ENCODE measurements at regions not wholly inside any gene's neighbourhood (a gene's known extent, or its start where the extent isn't known, plus 50 kb on each side); places are given as distances from the start of the nearest gene placed in this dataset.

GRCh38 chr7:119886007-119886406 lies 387.0 kb upstream of the KCND2 start:
- TF ChIP-seq CTCF (conservative IDR thresholded peaks at IDR 0.05; ENCODE audit: low read depth in 2 of 2) (no peak), REST (IDR thresholded peaks at IDR 0.05; ENCODE audit: unreplicated experiment) (no peak), ETS1 (IDR thresholded peaks at IDR 0.05) (no peak), EZH2 (IDR thresholded peaks at IDR 0.05; ENCODE audit: low read depth, unreplicated experiment) (no peak), POLR2AphosphoS5 (IDR thresholded peaks at IDR 0.05; ENCODE audit: low read depth) (no peak), EZH2phosphoT487 (IDR thresholded peaks at IDR 0.05; ENCODE audit: unreplicated experiment) (no peak)

Measured in GM23338 (cell line).